Chondrocyte (in vitro differentiated cells): ENCODE measurements at regions not wholly inside any gene's neighbourhood (a gene's known extent, or its start where the extent isn't known, plus 50 kb on each side); places are given as distances from the start of the nearest gene placed in this dataset.

Experiments used
- DNase-seq: peaks from one replicate; pipeline ENCODE4 v3.0.0; 2021; ENCODE audit warnings: mixed read lengths, low spot score
- H3K27ac Mint-ChIP-seq: one replicate; pipeline ENCODE4 v1.8.0; 2021; ENCODE audit warnings: mild to moderate bottlenecking, moderate library complexity, mixed read lengths; ENCODE audit not compliant: unreplicated experiment
- H3K27me3 Mint-ChIP-seq: 2 replicates; pipeline ENCODE4 v1.8.0; 2021; ENCODE audit warnings: low read depth, mixed read lengths
- H3K36me3 Mint-ChIP-seq: 2 replicates; pipeline ENCODE4 v1.8.0; 2021; ENCODE audit warnings: low read depth, mixed read lengths
- H3K4me1 Mint-ChIP-seq: 2 replicates; pipeline ENCODE4 v1.8.0; 2021; ENCODE audit warnings: low read depth, mild to moderate bottlenecking, mixed read lengths
- H3K4me3 Mint-ChIP-seq: one replicate; pipeline ENCODE4 v1.8.0; 2021; ENCODE audit warnings: mild to moderate bottlenecking, moderate library complexity, mixed read lengths; ENCODE audit not compliant: unreplicated experiment
- H3K9me3 Mint-ChIP-seq: 2 replicates; pipeline ENCODE4 v1.8.0; 2021; ENCODE audit warnings: low read depth, mixed read lengths
- TF ChIP-seq, protein P1 (sequence below): fragments of 200-600 bp; sonication (generic); IDR thresholded peaks from 2 replicates; pipeline ENCODE4 v1.5.0; 2021; ENCODE audit warnings: antibody characterized with exemption, mild to moderate bottlenecking, moderate library complexity

GRCh38 chr1:233435622-233436021, 108.1 kb downstream of the MAP3K21 start:
- TF ChIP-seq, protein P1, sequence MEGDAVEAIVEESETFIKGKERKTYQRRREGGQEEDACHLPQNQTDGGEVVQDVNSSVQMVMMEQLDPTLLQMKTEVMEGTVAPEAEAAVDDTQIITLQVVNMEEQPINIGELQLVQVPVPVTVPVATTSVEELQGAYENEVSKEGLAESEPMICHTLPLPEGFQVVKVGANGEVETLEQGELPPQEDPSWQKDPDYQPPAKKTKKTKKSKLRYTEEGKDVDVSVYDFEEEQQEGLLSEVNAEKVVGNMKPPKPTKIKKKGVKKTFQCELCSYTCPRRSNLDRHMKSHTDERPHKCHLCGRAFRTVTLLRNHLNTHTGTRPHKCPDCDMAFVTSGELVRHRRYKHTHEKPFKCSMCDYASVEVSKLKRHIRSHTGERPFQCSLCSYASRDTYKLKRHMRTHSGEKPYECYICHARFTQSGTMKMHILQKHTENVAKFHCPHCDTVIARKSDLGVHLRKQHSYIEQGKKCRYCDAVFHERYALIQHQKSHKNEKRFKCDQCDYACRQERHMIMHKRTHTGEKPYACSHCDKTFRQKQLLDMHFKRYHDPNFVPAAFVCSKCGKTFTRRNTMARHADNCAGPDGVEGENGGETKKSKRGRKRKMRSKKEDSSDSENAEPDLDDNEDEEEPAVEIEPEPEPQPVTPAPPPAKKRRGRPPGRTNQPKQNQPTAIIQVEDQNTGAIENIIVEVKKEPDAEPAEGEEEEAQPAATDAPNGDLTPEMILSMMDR: no peak
- Mint-ChIP-seq H3K36me3 (no peaks in the 10 kb centered on the region), H3K9me3 (peaks cover 3% of the 10 kb centered on the region), H3K4me3 (no peak overlapping the region), H3K4me1 (peaks cover 6% of the 10 kb centered on the region), H3K27me3 (peaks cover 4% of the 10 kb centered on the region), H3K27ac (no peak overlapping the region)
- DNase-seq: no peak

GRCh38 chr1:233439721-233440120, 112.2 kb downstream of the MAP3K21 start:
- DNase-seq: no peak
- no peaks in the 10 kb centered on the region for H3K9me3 Mint-ChIP-seq
- TF ChIP-seq, protein P1: no peak
- H3K4me1 Mint-ChIP-seq: peaks cover 11% of the 10 kb centered on the region
- no peak overlapping the region for H3K4me3 Mint-ChIP-seq
- peaks cover 4% of the 10 kb centered on the region for H3K27me3 Mint-ChIP-seq
- no peaks in the 10 kb centered on the region for H3K36me3 Mint-ChIP-seq
- no peak overlapping the region for H3K27ac Mint-ChIP-seq

DNA sequence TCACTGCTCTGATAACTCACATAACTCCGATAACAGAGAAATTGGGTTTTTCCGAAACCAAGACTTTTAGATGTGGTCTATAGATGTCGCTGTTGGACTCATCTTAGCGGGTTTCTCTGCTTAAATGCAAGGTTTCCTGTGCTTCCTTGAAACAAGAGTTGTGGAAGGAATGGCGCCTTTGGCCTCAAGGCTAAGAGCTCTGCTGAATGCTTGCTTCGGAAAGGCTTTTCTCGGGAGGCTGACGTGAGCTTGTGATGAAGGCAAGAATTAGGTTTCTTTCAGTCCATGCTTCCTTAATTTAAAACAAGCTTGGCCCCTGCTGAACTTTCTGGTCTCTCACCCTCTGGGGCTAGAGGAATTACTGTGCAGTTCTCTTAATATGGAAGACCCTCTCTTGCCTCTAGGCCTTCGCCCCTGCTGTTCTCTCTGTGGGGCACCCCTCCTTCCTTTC, 113.5 kb downstream of the MAP3K21 start:
- no peak for DNase-seq
- TF ChIP-seq, protein P1: peak; percentile 87
- Mint-ChIP-seq H3K4me1 (peaks cover 11% of the 10 kb centered on the region), H3K9me3 (no peaks in the 10 kb centered on the region), H3K27ac (no peak overlapping the region), H3K4me3 (no peak overlapping the region), H3K27me3 (peaks cover 3% of the 10 kb centered on the region), H3K36me3 (no peaks in the 10 kb centered on the region)

GRCh38 chr1:233442026-233442780, 114.7 kb downstream of the MAP3K21 start:
- TF ChIP-seq, protein P1: no peak
- Mint-ChIP-seq H3K4me1 (peaks cover 11% of the 10 kb centered on the region), H3K27ac (no peak overlapping the region), H3K9me3 (peaks cover 4% of the 10 kb centered on the region), H3K4me3 (no peak overlapping the region), H3K27me3 (peaks cover 3% of the 10 kb centered on the region), H3K36me3 (no peaks in the 10 kb centered on the region)
- no peak for DNase-seq

GRCh38 chr1:233443040-233443760, 115.7 kb downstream of the MAP3K21 start:
- no peak overlapping the region for H3K4me3 Mint-ChIP-seq

More at GRCh38 chr1:233443040-233443760, 115.7 kb downstream of the MAP3K21 start:
- Mint-ChIP-seq H3K36me3 (no peaks in the 10 kb centered on the region), H3K27ac (no peak overlapping the region), H3K9me3 (peaks cover 4% of the 10 kb centered on the region), H3K4me1 (peaks cover 11% of the 10 kb centered on the region), H3K27me3 (peaks cover 3% of the 10 kb centered on the region)
- DNase-seq: no peak
- TF ChIP-seq, protein P1: no peak
